ENCODE measurements at regions not wholly inside any gene's neighbourhood (a gene's known extent, or its start where the extent isn't known, plus 50 kb on each side); places are given as distances from the start of the nearest gene placed in this dataset.
"Not testable (repeated sequence)": the region's sequence is repeated elsewhere in the genome, so short reads cannot be mapped to it uniquely, and the experiment has no call there.

DNA sequence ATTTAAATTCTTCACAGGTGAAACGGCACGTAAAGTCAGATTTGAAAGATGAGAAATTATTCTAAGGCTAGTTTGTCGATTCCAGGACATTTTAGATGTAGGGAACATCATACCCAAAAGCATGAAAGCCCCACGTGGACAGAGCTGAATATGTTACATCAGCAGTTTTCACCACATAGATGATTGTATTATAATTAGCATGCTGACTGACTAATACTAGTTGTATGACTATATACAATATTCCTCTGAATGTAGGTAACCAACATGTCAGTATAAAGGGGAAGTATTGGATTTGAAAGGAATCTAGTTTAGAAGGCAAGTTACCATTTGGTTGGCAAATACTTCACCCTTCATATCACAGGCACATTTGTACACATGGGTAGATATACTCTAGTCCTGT is 304.6 kb downstream of the UBE2NL start:
- not testable (repeated sequence) for H3K4me3 ChIP-seq (ENCODE audit: low read depth, low read length)

DNA sequence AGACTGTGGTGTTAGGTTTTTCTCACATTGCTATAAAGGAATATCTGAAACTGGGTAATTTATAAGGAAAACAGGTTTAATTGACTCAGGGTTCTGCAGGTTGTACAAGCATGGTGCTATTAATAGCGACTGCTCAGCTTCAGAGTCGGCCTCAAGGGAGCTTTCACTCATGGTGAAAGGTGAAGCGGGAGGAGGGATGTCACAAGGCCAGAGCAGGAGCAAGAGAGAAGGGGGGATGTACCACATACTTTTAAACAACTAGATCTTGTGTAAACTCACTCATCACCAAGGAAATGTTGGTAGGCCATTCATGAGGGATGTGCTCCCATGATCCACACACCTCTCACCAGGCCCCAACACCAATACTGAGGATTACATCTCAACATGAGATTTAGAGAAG is 313.2 kb downstream of the UBE2NL start:
- H3K4me3 ChIP-seq (ENCODE audit: low read depth, low read length): not testable (repeated sequence)

DNA sequence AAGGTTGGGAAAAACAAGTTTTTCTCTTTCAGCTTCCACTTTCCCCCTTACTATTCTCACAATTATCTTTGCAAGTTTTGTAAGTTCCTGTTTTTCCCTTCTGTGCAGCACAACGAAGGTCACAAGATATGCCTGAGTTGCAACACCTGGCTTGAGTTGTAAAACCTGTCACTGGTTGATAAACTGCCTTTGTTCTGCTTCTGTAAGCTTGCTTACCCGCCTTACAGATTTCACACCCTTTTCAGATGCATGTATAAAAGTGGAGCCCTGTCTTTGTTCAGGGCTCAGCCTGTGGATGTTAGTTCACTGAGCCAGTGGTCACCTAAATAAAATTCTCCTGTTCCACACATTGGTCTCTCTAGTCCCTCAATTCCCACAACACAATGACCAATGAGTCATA is 318.9 kb downstream of the UBE2NL start:
- H3K4me3 ChIP-seq (ENCODE audit: low read depth, low read length): not testable (repeated sequence)

DNA sequence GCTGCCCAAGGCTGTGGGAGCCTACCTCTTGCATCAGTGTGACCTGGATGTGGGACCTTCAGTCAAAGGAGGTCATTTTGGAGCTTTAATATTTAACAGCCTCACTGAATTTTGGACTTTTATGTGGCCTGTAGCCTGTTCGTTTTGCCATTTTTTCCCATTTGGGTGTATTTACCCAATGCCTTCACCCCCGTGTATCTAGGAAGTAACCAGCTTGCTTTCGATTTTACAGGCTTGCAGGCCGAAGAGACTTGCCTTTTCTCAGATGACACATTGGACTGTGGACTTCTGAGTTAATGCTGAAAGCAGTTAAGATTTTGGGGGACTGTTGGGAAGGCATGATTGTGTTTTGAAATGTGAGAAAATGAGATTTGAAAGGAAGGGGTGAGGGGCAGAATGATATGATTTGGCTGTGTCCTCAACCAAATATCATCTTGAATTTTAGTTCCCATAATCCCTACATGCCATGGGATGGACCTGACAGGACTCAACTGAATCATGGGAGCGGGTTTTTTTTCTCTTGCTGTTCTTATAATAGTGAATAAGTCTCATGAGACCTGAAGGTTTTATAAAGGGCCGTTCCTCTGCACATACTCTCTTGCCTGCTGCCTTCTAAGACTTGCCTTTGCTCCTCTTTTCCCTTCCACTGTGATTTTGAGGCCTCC is 324.6 kb downstream of the UBE2NL start:
- H3K4me3 ChIP-seq (ENCODE audit: low read depth, low read length): not testable (repeated sequence)

DNA sequence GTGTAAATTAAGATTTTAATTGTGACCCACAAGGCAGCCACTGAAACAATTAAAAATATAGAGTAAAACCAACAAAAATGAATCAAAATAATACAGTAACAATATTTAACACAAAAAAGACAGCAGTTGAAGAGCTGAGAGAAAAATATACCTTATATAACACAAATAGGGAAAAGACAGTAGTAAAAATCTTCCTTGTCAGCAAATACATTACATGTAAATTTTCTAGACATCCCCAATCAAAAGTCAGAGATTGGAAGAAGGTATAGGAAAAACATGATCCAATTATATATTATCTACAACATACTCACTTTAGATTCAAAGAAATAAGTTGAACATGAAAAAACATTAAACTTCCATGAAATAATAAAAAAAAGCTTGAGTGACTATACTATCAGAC is 330.8 kb downstream of the UBE2NL start:
- TF ChIP-seq, protein P1, sequence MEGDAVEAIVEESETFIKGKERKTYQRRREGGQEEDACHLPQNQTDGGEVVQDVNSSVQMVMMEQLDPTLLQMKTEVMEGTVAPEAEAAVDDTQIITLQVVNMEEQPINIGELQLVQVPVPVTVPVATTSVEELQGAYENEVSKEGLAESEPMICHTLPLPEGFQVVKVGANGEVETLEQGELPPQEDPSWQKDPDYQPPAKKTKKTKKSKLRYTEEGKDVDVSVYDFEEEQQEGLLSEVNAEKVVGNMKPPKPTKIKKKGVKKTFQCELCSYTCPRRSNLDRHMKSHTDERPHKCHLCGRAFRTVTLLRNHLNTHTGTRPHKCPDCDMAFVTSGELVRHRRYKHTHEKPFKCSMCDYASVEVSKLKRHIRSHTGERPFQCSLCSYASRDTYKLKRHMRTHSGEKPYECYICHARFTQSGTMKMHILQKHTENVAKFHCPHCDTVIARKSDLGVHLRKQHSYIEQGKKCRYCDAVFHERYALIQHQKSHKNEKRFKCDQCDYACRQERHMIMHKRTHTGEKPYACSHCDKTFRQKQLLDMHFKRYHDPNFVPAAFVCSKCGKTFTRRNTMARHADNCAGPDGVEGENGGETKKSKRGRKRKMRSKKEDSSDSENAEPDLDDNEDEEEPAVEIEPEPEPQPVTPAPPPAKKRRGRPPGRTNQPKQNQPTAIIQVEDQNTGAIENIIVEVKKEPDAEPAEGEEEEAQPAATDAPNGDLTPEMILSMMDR (IDR thresholded peaks at IDR 0.05; ENCODE audit: borderline replicate concordance, insufficient read depth, low read depth, low read length): no peak

DNA sequence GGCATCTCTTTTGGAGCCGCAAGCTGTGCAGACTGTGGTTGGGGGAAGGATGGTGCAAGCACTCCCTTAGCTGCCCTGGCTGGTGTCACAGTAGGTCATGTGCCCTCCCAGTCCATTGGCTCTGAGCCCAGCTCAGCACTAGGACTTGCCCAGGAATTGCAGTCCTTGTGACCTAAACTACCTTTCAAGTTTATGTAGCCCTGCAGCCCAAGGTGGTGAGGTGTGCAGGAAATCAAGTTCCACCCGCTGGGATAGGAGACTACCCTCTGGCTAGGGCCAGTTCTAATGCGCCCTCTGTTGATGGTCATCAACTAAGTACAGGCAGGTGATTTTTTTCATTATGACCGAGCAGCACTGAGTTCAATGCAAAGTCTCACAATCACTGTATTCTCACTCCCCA is 335.2 kb downstream of the UBE2NL start:
- no peak overlapping the region for H3K4me3 ChIP-seq (ENCODE audit: low read depth, low read length)
- TF ChIP-seq, protein P1 (IDR thresholded peaks at IDR 0.05; ENCODE audit: borderline replicate concordance, insufficient read depth, low read depth, low read length): no peak

More for the DNA sequence above, 330.8 kb downstream of the UBE2NL start:
- no peak overlapping the region for H3K4me3 ChIP-seq (ENCODE audit: low read depth, low read length)

DNA sequence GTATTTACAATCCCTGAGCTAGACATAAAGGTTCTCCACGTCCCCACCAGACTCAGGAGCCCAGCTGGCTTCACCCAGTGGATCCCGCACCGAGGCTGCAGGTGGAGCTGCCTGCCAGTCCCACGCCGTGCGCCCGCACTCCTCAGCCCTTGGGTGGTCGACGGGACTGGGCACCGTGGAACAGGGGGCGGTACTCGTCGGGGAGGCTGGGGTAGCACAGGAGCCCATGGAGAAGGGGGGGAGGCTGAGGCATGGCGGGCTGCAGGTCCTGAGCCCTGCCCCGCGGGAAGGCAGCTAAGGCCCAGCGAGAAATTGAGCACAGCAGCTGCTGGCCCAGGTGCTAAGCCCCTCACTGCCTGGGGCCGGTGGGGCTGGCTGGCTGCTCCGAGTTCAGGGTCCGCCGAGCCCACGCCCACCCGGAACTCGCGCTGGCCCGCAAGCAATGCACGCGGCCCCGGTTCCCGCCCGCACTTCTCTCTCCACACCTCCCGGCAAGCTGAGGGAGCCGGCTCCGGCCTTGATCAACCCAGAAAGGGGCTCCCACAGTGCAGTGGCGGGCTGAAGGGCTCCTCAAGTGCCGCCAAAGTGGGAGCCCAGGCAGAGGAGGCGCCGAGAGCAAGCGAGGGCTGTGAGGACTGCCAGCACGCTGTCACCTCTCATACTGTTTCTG is 347.4 kb downstream of the UBE2NL start:
- H3K4me3 ChIP-seq (ENCODE audit: low read depth, low read length): not testable (repeated sequence)

DNA sequence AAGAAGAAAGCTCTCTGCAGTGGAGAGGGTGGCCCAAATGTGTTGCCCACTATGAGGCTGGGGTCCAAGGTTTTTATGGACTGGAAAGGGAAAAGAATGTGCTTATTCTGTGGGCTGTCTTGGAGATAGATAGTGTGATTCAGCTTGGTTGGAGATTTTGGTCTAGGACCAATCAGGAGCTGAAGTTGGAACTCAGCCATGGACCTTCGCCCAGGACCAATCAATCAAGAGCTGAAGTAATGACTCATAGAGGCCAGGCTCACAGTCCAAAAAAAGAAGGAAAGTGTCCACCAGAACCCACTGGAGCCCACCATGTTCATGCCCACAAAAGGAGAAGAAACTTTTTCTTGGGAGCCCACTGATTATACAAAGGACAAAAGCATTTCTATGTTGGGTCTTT is 369.5 kb downstream of the UBE2NL start:
- TF ChIP-seq, protein P1 (IDR thresholded peaks at IDR 0.05; ENCODE audit: borderline replicate concordance, insufficient read depth, low read depth, low read length): no peak
- no peak overlapping the region for H3K4me3 ChIP-seq (ENCODE audit: low read depth, low read length)

DNA sequence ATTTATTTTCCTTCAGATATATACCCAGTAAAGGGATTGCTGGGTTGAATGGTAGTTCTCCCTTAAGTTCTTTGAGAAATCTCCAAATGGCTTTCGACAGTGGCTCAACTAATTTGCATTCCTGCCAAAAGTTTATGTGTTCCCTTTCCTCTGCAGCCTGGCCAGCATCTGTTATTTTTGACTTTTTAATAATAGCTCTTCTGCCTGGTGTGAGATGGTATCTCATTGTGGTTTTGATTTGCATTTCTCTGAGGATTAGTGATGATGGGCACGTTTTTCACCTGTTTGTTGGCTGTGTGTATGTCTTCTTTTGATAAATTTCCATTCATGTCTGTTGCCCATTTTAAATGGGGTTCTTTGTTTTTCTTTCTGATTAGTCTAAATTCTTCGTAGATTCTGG is 375.2 kb downstream of the UBE2NL start:
- TF ChIP-seq, protein P1 (IDR thresholded peaks at IDR 0.05; ENCODE audit: borderline replicate concordance, insufficient read depth, low read depth, low read length): no peak
- no peak overlapping the region for H3K4me3 ChIP-seq (ENCODE audit: low read depth, low read length)

DNA sequence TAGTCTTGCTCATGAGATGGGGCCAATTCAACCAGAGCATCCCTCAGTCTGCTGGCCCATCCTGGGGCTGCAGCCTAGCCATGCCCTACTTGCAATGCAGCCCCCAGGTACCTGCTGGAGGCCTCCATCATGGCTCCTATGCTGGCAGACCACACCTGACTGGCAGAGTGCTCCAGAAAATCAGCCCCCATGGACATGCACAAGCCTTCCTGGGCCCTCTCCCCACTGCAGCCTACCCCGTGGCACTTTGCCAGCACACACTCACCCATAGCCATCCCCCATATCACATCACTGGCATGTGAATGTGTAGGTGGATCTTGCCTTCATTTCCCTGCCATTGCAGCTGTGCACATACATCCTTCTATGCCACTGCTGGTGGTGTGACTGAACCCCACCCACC is 381.8 kb downstream of the UBE2NL start:
- TF ChIP-seq, protein P1 (IDR thresholded peaks at IDR 0.05; ENCODE audit: borderline replicate concordance, insufficient read depth, low read depth, low read length): no peak
- H3K4me3 ChIP-seq (ENCODE audit: low read depth, low read length): no peak overlapping the region
